ENCODE measurements at regions not wholly inside any gene's neighbourhood (a gene's known extent, or its start where the extent isn't known, plus 50 kb on each side); places are given as distances from the start of the nearest gene placed in this dataset.
"Not testable (repeated sequence)": the region's sequence is repeated elsewhere in the genome, so short reads cannot be mapped to it uniquely, and the experiment has no call there.

GRCh38 chr5:114146398-114146797, 215.5 kb upstream of the KCNN2 start:
- DNase-seq (ENCODE audit: extremely low read depth, low read depth, low spot score), result no peak

GRCh38 chr5:114148253-114148652, 213.6 kb upstream of the KCNN2 start:
- DNase-seq (ENCODE audit: extremely low read depth, low read depth, low spot score), result no peak

- not testable (repeated sequence) for DNase-seq (ENCODE audit: extremely low read depth, low read depth, low spot score)
Observed at GRCh38 chr5:114148728-114149127, 213.1 kb upstream of the KCNN2 start.

- DNase-seq (ENCODE audit: extremely low read depth, low read depth, low spot score), result no peak
Observed at GRCh38 chr5:114152656-114153360, 209.1 kb upstream of the KCNN2 start.

- DNase-seq (ENCODE audit: extremely low read depth, low read depth, low spot score), result no peak
Observed at GRCh38 chr5:114153392-114153791, 208.5 kb upstream of the KCNN2 start.

- DNase-seq (ENCODE audit: extremely low read depth, low read depth, low spot score), result no peak
Observed at GRCh38 chr5:114153833-114154232, 208.0 kb upstream of the KCNN2 start.

GRCh38 chr5:114166081-114166480, 195.8 kb upstream of the KCNN2 start:
- DNase-seq (ENCODE audit: extremely low read depth, low read depth, low spot score), result no peak

- no peak for DNase-seq (ENCODE audit: extremely low read depth, low read depth, low spot score)
Observed at GRCh38 chr5:114174131-114174530, 187.7 kb upstream of the KCNN2 start.

- DNase-seq (ENCODE audit: extremely low read depth, low read depth, low spot score), result no peak
Observed at GRCh38 chr5:114174837-114175236, 187.0 kb upstream of the KCNN2 start.

- no peak for DNase-seq (ENCODE audit: extremely low read depth, low read depth, low spot score)
Observed at GRCh38 chr5:114176356-114176755, 185.5 kb upstream of the KCNN2 start.

GRCh38 chr5:114179134-114179533, 182.7 kb upstream of the KCNN2 start:
- no peak for DNase-seq (ENCODE audit: extremely low read depth, low read depth, low spot score)

- no peak for DNase-seq (ENCODE audit: extremely low read depth, low read depth, low spot score)
Observed at GRCh38 chr5:114184006-114184405, 177.9 kb upstream of the KCNN2 start.

GRCh38 chr5:114185274-114185673, 176.6 kb upstream of the KCNN2 start:
- no peak for DNase-seq (ENCODE audit: extremely low read depth, low read depth, low spot score)

- no peak for DNase-seq (ENCODE audit: extremely low read depth, low read depth, low spot score)
Observed at GRCh38 chr5:114191441-114191840, 170.4 kb upstream of the KCNN2 start.

GRCh38 chr5:114192108-114192507, 169.8 kb upstream of the KCNN2 start:
- no peak for DNase-seq (ENCODE audit: extremely low read depth, low read depth, low spot score)

- no peak for DNase-seq (ENCODE audit: extremely low read depth, low read depth, low spot score)
Observed at GRCh38 chr5:114201332-114201731, 160.5 kb upstream of the KCNN2 start.

- no peak for DNase-seq (ENCODE audit: extremely low read depth, low read depth, low spot score)
Observed at GRCh38 chr5:114204923-114205322, 156.9 kb upstream of the KCNN2 start.

- DNase-seq (ENCODE audit: extremely low read depth, low read depth, low spot score), result no peak
Observed at GRCh38 chr5:114206640-114207039, 155.2 kb upstream of the KCNN2 start.

GRCh38 chr5:114207615-114208014, 154.3 kb upstream of the KCNN2 start:
- no peak for DNase-seq (ENCODE audit: extremely low read depth, low read depth, low spot score)

GRCh38 chr5:114208120-114208519, 153.8 kb upstream of the KCNN2 start:
- DNase-seq (ENCODE audit: extremely low read depth, low read depth, low spot score), result no peak

- no peak for DNase-seq (ENCODE audit: extremely low read depth, low read depth, low spot score)
Observed at GRCh38 chr5:114208588-114208987, 153.3 kb upstream of the KCNN2 start.

- no peak for DNase-seq (ENCODE audit: extremely low read depth, low read depth, low spot score)
Observed at GRCh38 chr5:114210662-114211061, 151.2 kb upstream of the KCNN2 start.

GRCh38 chr5:114221807-114222206, 140.1 kb upstream of the KCNN2 start:
- DNase-seq (ENCODE audit: extremely low read depth, low read depth, low spot score), result no peak
